ENCODE measurements at regions not wholly inside any gene's neighbourhood (a gene's known extent, or its start where the extent isn't known, plus 50 kb on each side); places are given as distances from the start of the nearest gene placed in this dataset.

- no peak for DNase-seq (ENCODE audit: low spot score)
Measured at GRCh38 chr1:56442290-56442877, 137.0 kb downstream of the PLPP3 start.

DNA sequence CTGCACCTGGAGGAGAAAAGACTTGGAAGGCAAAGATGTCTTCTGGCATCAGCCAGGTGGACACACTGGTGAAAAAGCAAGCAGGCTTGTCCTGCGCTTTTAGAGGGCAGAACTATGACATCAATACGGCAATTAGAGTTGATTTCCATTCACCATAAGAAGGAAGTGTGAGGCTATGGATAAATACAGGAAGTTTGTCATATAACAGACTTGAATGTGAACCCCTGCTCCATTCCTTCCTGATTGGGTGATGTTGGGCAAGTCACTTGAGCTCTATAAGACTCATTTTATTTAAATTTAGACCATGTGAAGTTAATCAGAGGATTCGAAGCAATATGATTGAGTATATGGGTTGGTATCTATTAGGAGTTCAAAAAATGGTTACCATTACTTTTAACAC lies 137.8 kb downstream of the PLPP3 start:
- DNase-seq (ENCODE audit: low spot score), result no peak

- DNase-seq (ENCODE audit: low spot score), result no peak
Measured at GRCh38 chr1:56439610-56440264, 139.6 kb downstream of the PLPP3 start.

- DNase-seq (ENCODE audit: low spot score), result no peak
Measured at GRCh38 chr1:56438901-56439551, 140.3 kb downstream of the PLPP3 start.

- DNase-seq (ENCODE audit: low spot score), result no peak
Measured at GRCh38 chr1:56437959-56438358, 141.4 kb downstream of the PLPP3 start.

DNA sequence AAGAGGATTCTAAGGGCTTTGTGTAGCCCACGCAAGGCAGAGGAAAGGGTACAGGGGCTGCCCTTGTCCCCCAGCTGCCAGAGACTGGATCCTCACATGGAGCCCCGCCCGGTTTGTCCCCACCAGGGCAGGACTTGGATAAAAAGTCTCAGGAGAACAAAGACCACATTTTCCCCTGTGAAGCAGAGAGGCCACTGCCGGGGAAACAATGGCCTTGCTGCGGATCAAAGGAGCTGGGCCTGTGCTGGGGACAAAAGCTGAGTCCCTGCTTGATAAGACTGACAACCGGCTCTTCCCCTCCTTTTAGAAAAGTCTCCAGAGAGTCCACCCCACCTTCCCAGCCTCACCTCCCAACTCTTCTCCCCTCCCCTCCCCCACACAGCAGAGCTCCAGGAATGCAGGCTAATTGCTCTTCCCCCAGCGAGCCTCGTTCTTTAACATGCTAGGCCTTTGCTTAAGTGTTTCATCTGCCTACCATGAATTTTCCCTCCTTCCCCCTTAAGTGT lies 142.4 kb downstream of the PLPP3 start:
- DNase-seq (ENCODE audit: low spot score), result peak; percentile 84

DNA sequence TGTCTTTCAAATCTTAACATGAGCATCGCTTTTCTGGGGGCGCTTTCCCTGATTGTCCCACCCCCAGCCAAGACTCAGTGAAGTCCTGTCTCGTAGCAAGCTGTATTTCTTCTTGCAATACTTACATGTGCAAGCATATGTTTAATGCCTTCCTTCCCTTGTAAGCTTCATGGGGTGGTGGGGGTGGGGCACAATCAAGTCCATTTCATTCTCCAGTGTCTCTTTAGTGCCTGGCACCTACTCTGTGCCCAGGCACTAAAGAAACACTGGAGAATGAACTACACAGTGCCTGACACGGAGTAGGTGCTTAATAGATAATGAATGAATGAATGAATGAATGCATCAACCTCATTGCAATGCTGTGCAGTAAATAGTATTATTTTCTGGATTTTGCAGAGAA lies 143.1 kb downstream of the PLPP3 start:
- DNase-seq (ENCODE audit: low spot score), result no peak

DNA sequence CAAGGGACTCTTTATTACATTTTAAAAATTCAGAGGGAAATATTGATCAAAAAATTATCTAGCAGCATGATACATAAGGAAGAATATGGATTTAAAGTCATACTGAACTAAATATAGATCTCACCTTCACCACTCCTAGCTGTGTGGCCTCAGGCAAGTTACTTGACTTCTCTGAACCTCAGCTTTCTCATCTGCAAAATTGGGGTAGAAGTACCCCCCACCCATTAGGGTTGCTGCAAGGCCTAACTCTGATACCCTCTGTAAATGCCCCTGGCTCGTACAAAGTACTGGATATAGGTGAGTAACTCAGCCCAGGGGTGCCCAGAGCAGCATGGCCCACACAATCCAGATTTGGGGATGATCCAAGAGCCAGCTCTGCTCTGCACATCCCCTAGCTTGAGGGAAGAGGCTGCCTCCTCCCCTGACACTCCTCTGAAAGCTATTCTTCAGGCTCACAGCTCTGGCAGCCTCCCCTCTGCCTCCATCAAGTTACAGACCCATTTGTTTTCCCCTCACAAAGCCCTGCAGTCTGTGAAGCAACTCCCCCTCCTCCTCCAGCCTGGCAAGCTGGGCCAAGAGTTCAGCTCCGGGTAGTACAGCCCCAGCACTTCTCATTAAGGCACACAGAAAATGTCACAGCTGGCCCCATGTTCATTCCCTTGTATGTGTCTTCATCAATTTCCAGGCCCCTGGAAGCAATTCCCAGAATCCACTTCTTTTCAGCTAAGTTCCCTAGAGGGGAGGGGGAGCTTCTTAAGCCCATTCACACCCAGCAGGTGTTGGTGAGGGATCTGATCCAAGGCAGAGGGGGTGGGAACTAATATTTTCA lies 143.7 kb downstream of the PLPP3 start:
- DNase-seq (ENCODE audit: low spot score), result peak; percentile 70

DNA sequence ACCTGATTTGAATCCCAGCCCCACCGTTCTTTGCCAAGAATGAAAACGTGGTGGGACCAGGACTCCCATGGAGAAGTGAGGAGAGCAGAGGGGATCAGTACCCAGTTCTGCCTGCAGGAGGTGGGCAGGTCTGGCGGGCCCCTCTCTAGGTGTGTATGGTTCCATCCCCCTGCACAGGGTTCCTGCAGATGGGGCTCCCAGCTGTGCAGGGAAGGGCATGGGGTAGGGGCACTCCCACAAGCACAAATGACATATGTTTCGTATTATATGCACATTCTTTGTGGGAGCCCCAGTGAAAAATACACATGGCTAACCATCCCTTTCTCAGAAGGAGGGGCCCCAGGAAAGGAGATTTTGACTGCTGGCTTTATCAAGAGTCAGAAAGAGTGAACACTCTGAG lies 144.6 kb downstream of the PLPP3 start:
- DNase-seq (ENCODE audit: low spot score), result no peak

GRCh38 chr1:56434025-56434424 lies 145.3 kb downstream of the PLPP3 start:
- DNase-seq (ENCODE audit: low spot score), result no peak

DNA sequence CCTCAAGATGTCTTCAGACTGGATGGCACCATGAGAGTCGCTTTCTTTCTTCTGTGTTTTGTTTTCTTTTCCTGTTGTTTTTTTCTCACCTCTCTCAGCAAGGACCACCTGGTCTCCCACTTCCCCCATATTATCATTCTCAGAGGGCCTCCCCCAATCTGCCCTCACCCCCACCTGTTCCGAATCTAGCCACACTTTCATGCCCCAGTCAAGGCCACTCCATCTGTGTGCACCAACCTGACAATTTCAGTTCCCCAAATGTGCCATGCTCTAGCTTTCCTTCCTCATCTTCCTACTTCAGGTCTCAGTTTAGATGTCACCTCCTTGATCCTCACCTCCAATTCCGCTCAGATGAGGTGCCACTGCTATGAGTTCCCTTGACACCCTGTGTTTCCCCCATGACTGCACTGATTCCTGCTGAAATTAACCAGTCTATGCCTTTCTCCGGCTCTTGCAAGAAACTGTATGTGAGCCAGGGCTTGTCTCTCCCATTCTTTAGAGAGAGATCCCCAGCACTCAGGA lies 146.2 kb downstream of the PLPP3 start:
- no peak for DNase-seq (ENCODE audit: low spot score)

DNA sequence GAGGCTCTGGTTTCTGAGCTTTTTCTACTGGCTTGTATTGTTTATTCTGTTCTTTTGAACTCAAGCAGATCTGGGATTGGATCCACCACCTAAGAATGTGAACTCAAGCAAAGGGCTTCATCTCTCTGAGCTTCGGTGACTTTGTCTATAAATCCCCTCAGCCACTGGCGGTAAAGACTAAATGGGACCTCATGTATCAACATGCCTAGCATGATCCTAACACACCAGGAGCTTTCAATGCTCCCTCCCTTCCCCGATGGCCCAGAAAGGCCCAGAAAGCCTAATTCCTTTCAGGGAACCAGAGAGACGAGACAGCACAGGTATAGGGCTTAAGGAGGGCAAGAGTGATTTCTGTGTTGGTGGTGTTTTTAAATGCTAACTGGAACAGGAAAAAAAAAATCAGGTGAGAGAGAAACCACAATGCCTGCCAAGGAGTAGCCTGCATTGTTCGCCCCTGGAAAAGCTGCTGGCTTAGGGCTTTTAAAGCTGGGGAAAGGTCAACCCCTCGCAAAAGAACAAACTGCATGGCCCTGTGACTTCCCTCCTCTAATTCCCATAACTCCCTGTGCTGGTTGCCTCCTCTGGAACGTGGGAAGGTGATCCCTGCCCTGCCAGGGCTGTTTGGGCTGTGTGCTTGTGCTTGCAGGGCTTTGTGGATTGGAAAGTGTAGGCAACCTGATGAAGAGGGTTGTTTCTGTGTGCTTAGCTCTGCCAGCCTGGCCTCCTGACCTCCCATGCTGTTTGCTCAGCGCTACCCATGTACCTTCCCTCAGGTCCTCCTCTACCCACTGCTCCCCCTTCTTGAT lies 147.0 kb downstream of the PLPP3 start:
- no peak for DNase-seq (ENCODE audit: low spot score)

GRCh38 chr1:56430141-56430839 lies 149.1 kb downstream of the PLPP3 start:
- DNase-seq (ENCODE audit: low spot score), result no peak

DNA sequence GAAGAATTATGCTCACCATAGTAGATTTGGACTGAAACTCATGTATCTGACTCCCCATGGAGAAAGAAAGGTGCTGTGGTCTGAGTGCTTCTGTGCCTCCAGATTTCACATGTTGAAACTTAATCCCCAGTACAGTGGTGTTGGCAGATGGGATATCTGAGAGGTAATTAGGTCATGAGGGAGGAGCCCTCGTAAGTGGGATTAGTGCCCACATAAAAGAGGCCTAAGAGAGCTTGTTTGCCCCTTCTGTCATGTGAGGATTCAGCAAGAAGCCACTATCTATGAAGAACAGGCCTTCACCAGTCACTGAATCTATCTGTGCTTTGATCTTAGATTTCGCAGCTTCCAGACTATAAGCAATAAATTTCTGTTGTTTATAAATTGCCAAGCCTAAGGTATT lies 150.1 kb downstream of the PLPP3 start:
- no peak for DNase-seq (ENCODE audit: low spot score)

GRCh38 chr1:56426587-56427381 lies 152.6 kb downstream of the PLPP3 start:
- DNase-seq (ENCODE audit: low spot score), result no peak

- no peak for DNase-seq (ENCODE audit: low spot score)
Measured at GRCh38 chr1:56425494-56426037, 153.8 kb downstream of the PLPP3 start.

- peak; percentile 81 for DNase-seq (ENCODE audit: low spot score)
Measured at GRCh38 chr1:56424744-56425493, 154.4 kb downstream of the PLPP3 start.

- no peak for DNase-seq (ENCODE audit: low spot score)
Measured at GRCh38 chr1:56423716-56424115, 155.6 kb downstream of the PLPP3 start.

GRCh38 chr1:56418151-56418631 lies 161.2 kb downstream of the PLPP3 start:
- no peak for DNase-seq (ENCODE audit: low spot score)
